Sigmoid colon (tissue), 6 donors: ENCODE measurements at regions not wholly inside any gene's neighbourhood (a gene's known extent, or its start where the extent isn't known, plus 50 kb on each side); places are given as distances from the start of the nearest gene placed in this dataset.

ENCODE experiments used
- DNase-seq: peaks from one replicate; pipeline ENCODE4 v3.0.0-alpha.2; 2019
- H3K27ac ChIP-seq, 4 donors: fragments of 200-600 bp; sonication (generic); one replicate each; pipeline ENCODE4 v1.5.1; 2016 to 2019; ENCODE audit warnings: mild to moderate bottlenecking in 1 of 4
- H3K27me3 ChIP-seq, 3 donors: fragments of 200-600 bp; sonication (generic); one replicate each; pipeline ENCODE4 v1.5.1; 2019; ENCODE audit warnings: mild to moderate bottlenecking in 1 of 3
- H3K36me3 ChIP-seq, 4 donors: fragments of 200-600 bp; sonication (generic); one replicate each; pipeline ENCODE4 v1.5.1; 2016 to 2019
- H3K4me1 ChIP-seq, 4 donors: fragments of 200-600 bp; sonication (generic); one replicate each; pipeline ENCODE4 v1.5.1; 2017 to 2019
- H3K4me3 ChIP-seq, 4 donors: fragments of 200-600 bp; sonication (generic); one replicate each; pipeline ENCODE4 v1.5.1; 2017 to 2019; ENCODE audit warnings: mild to moderate bottlenecking in 2 of 4, moderate library complexity in 1 of 4
- H3K9me3 ChIP-seq, 4 donors: fragments of 200-600 bp in 3 of 4; sonication (generic) in 3 of 4; one replicate each; pipeline versions ENCODE4 v1.5.1 to v1.6.1; 2013 to 2019
- CTCF ChIP-seq, 4 experiments: fragments of 450-650 bp in 3 of 4; fragments of 200-600 bp in 1 of 4; IDR thresholded peaks; one replicate each; pipeline ENCODE4 v1.5.1; 2016 to 2019; ENCODE audit warnings: antibody characterized with exemption in 4 of 4, mild to moderate bottlenecking in 3 of 4, moderate library complexity in 2 of 4
- EP300 ChIP-seq, 4 donors: sonication (generic); formaldehyde crosslinking; IDR thresholded peaks; one replicate each; pipeline ENCODE4 v1.6.1; 2017; ENCODE audit warnings: antibody characterized with exemption in 4 of 4
- POLR2A ChIP-seq, 2 donors: fragments of 450-650 bp; IDR thresholded peaks; one replicate each; pipeline ENCODE4 v1.6.1; 2016; ENCODE audit warnings: antibody characterized with exemption in 2 of 2, mild to moderate bottlenecking in 2 of 2, moderate library complexity in 2 of 2
- POLR2AphosphoS5 ChIP-seq, 4 donors: sonication (generic); formaldehyde crosslinking; IDR thresholded peaks; one replicate each; pipeline ENCODE4 v1.6.1; 2017; ENCODE audit warnings: antibody characterized with exemption in 4 of 4
- WGBS, 2 donors: extraction: QIAGEN DNeasy Blood & Tissue Kit; methylation state at CpG; one replicate each; pipeline ENCODE4 v1.1.7; 2013; 5-methylcytosine and 5-hydroxymethylcytosine counted together
- intact Hi-C: fragments of 100-400 bp; cut with DNase I; formaldehyde crosslinking; loops from one replicate; pipeline ENCODE4 v1.15.1; 2023
- donor health status: healthy with polysubstance abuse.
- donor health status: healthy.

GRCh38 chr4:177574446-177574845 lies 132.2 kb upstream of the AGA start:
- Histone ChIP-seq H3K27me3 (no peaks in the 10 kb centered on the region), H3K4me3 (no peak overlapping the region), H3K4me1 (no peaks in the 10 kb centered on the region), H3K9me3 (no peaks in the 10 kb centered on the region), H3K27ac (no peak overlapping the region), H3K36me3 (no peaks in the 10 kb centered on the region)
- no peak for DNase-seq
- intact Hi-C loops = no loop called here
- TF ChIP-seq POLR2A (IDR thresholded peaks at IDR 0.05) (no peak), CTCF (IDR thresholded peaks at IDR 0.05) (no peak), POLR2AphosphoS5 (IDR thresholded peaks at IDR 0.05) (no peak), EP300 (IDR thresholded peaks at IDR 0.05) (no peak)
- WGBS, 2 donors = 88 to 89% methylated on average over 8 of the region's 8 CpGs

- H3K9me3 ChIP-seq = no peaks in the 10 kb centered on the region
- no peaks in the 10 kb centered on the region for H3K36me3 ChIP-seq
- no peaks in the 10 kb centered on the region for H3K4me1 ChIP-seq
- no peak overlapping the region for H3K27ac ChIP-seq
- WGBS, 2 donors = 50 to 61% methylated on average over 1 of the region's 1 CpG
- intact Hi-C loops = no loop called here
- no peaks in the 10 kb centered on the region for H3K27me3 ChIP-seq
- no peak for DNase-seq
- H3K4me3 ChIP-seq = no peak overlapping the region
- TF ChIP-seq POLR2A (IDR thresholded peaks at IDR 0.05) = no peak
- no peak for TF ChIP-seq POLR2AphosphoS5 (IDR thresholded peaks at IDR 0.05)
- TF ChIP-seq CTCF (IDR thresholded peaks at IDR 0.05) = no peak
- TF ChIP-seq EP300 (IDR thresholded peaks at IDR 0.05) = no peak
Measured at GRCh38 chr4:177579649-177580048, 137.4 kb upstream of the AGA start.

- H3K36me3 ChIP-seq = no peaks in the 10 kb centered on the region
- intact Hi-C loops = no loop called here
- H3K27ac ChIP-seq = no peak overlapping the region
- no peak for TF ChIP-seq POLR2A (IDR thresholded peaks at IDR 0.05)
- no peak for TF ChIP-seq EP300 (IDR thresholded peaks at IDR 0.05)
- TF ChIP-seq CTCF (IDR thresholded peaks at IDR 0.05) = no peak
- TF ChIP-seq POLR2AphosphoS5 (IDR thresholded peaks at IDR 0.05) = no peak
- H3K4me3 ChIP-seq = no peak overlapping the region
- no peak for DNase-seq
- H3K4me1 ChIP-seq = no peaks in the 10 kb centered on the region
- no peaks in the 10 kb centered on the region for H3K27me3 ChIP-seq
- H3K9me3 ChIP-seq = no peaks in the 10 kb centered on the region
Measured at GRCh38 chr4:177582992-177583391, 140.8 kb upstream of the AGA start.

GRCh38 chr4:177587989-177588388 lies 145.8 kb upstream of the AGA start:
- Histone ChIP-seq H3K9me3 (no peaks in the 10 kb centered on the region), H3K27me3 (no peaks in the 10 kb centered on the region), H3K4me3 (no peak overlapping the region), H3K27ac (no peak overlapping the region), H3K36me3 (no peaks in the 10 kb centered on the region), H3K4me1 (no peaks in the 10 kb centered on the region)
- no peak for TF ChIP-seq CTCF (IDR thresholded peaks at IDR 0.05)
- no peak for TF ChIP-seq POLR2AphosphoS5 (IDR thresholded peaks at IDR 0.05)
- TF ChIP-seq EP300 (IDR thresholded peaks at IDR 0.05) = no peak
- no peak for TF ChIP-seq POLR2A (IDR thresholded peaks at IDR 0.05)
- DNase-seq = no peak
- intact Hi-C loops = no loop called here
- 68 to 89% methylated on average over 2 of the region's 2 CpGs for WGBS, 2 donors

GRCh38 chr4:177595386-177595785 lies 153.1 kb upstream of the AGA start:
- H3K4me3 ChIP-seq = no peak overlapping the region
- DNase-seq = no peak
- no peaks in the 10 kb centered on the region for H3K4me1 ChIP-seq
- intact Hi-C loops = no loop called here
- H3K27me3 ChIP-seq = no peaks in the 10 kb centered on the region
- no peaks in the 10 kb centered on the region for H3K36me3 ChIP-seq
- WGBS, 2 donors = 86 to 93% methylated on average over 2 of the region's 2 CpGs
- no peaks in the 10 kb centered on the region for H3K9me3 ChIP-seq
- no peak overlapping the region for H3K27ac ChIP-seq
- no peak for TF ChIP-seq CTCF (IDR thresholded peaks at IDR 0.05)
- TF ChIP-seq EP300 (IDR thresholded peaks at IDR 0.05) = no peak
- TF ChIP-seq POLR2A (IDR thresholded peaks at IDR 0.05) = no peak
- no peak for TF ChIP-seq POLR2AphosphoS5 (IDR thresholded peaks at IDR 0.05)
